ENCODE measurements at regions not wholly inside any gene's neighbourhood (a gene's known extent, or its start where the extent isn't known, plus 50 kb on each side); places are given as distances from the start of the nearest gene placed in this dataset.

DNA sequence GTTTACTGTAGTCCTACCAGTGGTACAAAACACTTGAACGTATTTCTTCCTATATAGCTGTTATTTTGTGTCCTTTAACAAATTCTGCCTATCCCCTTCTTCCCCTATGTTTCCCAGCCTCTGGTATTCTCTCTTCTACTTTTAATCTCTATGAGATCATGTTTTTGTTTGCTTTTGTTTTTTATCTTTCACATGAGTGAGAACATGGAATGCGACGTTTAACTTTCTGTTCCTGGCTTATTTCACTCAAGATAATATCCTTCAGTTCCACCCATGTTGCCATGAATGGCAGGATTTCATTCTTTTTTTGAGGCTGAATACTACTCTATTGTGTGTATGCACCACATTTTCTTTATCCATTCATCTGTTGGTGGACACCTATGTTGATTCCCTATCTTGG is 634.4 kb upstream of the WWC1 start:
- no TSS peak for BruUV-seq (replicated peaks)
- 79% methylated on average over 3 of the region's 3 CpGs for WGBS (ENCODE audit: insufficient coverage, insufficient replicate concordance, low lambda C conversion rate, missing lambda C conversion rate)
- no peak overlapping the region for H3K9ac ChIP-seq (ENCODE audit: control insufficient read depth, insufficient read depth, low read length)
- no peak overlapping the region for H3K4me3 ChIP-seq
- in situ Hi-C loops (cut with MboI) = no loop called here
- no peak overlapping the region for H3K27ac ChIP-seq (ENCODE audit: control insufficient read depth, insufficient read depth)
- CTCF ChIA-PET = interaction anchor here (0.5 to 1.5 kb wide), 3 partner anchors 75 to 278 kb away, joined by 3 read pairs; no protein-coding TSS in a partner anchor
- H3K79me2 ChIP-seq (ENCODE audit: control insufficient read depth, insufficient read depth, low read length) = no peaks in the 10 kb centered on the region
- H3K4me1 ChIP-seq (ENCODE audit: control insufficient read depth, insufficient read depth, low read length) = no peaks in the 10 kb centered on the region
- RAD21 ChIA-PET (ENCODE audit: unreplicated experiment) = interaction anchor here (1.0 kb wide), 1 partner anchor 10 kb away, joined by 3 read pairs; no protein-coding TSS in a partner anchor
- H3K36me3 ChIP-seq (ENCODE audit: control insufficient read depth in 2 of 2, insufficient read depth in 2 of 2, low read length in 1 of 2) = no peaks in the 10 kb centered on the region
- POLR2A ChIA-PET = no interaction called here
- H3K27me3 ChIP-seq (replicated peaks in 1 of 2; ENCODE audit: control insufficient read depth in 2 of 2, insufficient read depth in 2 of 2, low read length in 1 of 2) = no peaks in the 10 kb centered on the region
- no peak overlapping the region for H2AFZ ChIP-seq (ENCODE audit: control insufficient read depth, low read depth, low read length)
- H3K4me2 ChIP-seq (ENCODE audit: control insufficient read depth, insufficient read depth) = no peak overlapping the region
- TF ChIP-seq GABPA (IDR thresholded peaks at IDR 0.05; ENCODE audit: low read depth) (no peak), BCL11A (IDR thresholded peaks at IDR 0.05; ENCODE audit: low read depth, low read length) (no peak), NBN (IDR thresholded peaks at IDR 0.05) (no peak), IKZF1 (conservative IDR thresholded peaks at IDR 0.05) (no peak), NFYB (IDR thresholded peaks at IDR 0.05; ENCODE audit: insufficient read depth, low read depth, low read length) (no peak), RBBP5 (conservative IDR thresholded peaks at IDR 0.05) (no peak), ZNF24 (IDR thresholded peaks at IDR 0.05) (no peak), SP1 (IDR thresholded peaks at IDR 0.05; ENCODE audit: low read depth, low read length) (no peak), SIN3A (IDR thresholded peaks at IDR 0.05; ENCODE audit: low read depth, low read length) (no peak), FOXK2 (IDR thresholded peaks at IDR 0.05) (no peak), BACH1 (IDR thresholded peaks at IDR 0.05; ENCODE audit: borderline replicate concordance) (no peak), HDAC6 (IDR thresholded peaks at IDR 0.05; ENCODE audit: unreplicated experiment) (no peak), MEF2B (IDR thresholded peaks at IDR 0.05; ENCODE audit: partially characterized antibody, poor library complexity, severe bottlenecking) (no peak), KLF5 (IDR thresholded peaks at IDR 0.05; ENCODE audit: partially characterized antibody) (no peak), SIX5 (IDR thresholded peaks at IDR 0.05; ENCODE audit: low read depth, low read length, severe bottlenecking) (no peak)
- TF ChIP-seq, protein P1, sequence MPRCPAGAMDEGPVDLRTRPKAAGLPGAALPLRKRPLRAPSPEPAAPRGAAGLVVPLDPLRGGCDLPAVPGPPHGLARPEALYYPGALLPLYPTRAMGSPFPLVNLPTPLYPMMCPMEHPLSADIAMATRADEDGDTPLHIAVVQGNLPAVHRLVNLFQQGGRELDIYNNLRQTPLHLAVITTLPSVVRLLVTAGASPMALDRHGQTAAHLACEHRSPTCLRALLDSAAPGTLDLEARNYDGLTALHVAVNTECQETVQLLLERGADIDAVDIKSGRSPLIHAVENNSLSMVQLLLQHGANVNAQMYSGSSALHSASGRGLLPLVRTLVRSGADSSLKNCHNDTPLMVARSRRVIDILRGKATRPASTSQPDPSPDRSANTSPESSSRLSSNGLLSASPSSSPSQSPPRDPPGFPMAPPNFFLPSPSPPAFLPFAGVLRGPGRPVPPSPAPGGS (IDR thresholded peaks at IDR 0.05; ENCODE audit: borderline replicate concordance, insufficient read depth, low read depth, low read length, poor library complexity, severe bottlenecking) = no peak
- FAIRE-seq (no peak), DNase-seq (ENCODE audit: low read depth, low spot score) (no peak), ATAC-seq (no peak)
- intact Hi-C loops (cut with micrococcal nuclease; ENCODE audit: unreplicated experiment) = no loop called here
- H4K20me1 ChIP-seq (ENCODE audit: control insufficient read depth, insufficient read depth) = no peaks in the 10 kb centered on the region
- no peaks in the 10 kb centered on the region for H3K9me3 ChIP-seq (replicated peaks; ENCODE audit: control insufficient read depth, insufficient read depth, low read length)
- SMC1A ChIA-PET (ENCODE audit: uncharacterized antibody, unreplicated experiment) = no interaction called here

All from GM12878 (cell line).